Fibroblast of villous mesenchyme (primary cell): ENCODE measurements at regions not wholly inside any gene's neighbourhood (a gene's known extent, or its start where the extent isn't known, plus 50 kb on each side); places are given as distances from the start of the nearest gene placed in this dataset.

Experiments
- DNase-seq: peaks from one replicate; pipeline ENCODE4 v3.0.0-alpha.2; 2010; ENCODE audit warnings: low read depth
- H3K4me3 ChIP-seq: 2 replicates; pipeline ENCODE4 v1.5.1; 2011; ENCODE audit warnings: low read depth, mild to moderate bottlenecking, low read length
- TF ChIP-seq, protein P1 (sequence below): IDR thresholded peaks from 2 replicates; pipeline ENCODE4 v1.5.1; 2012; ENCODE audit warnings: low read depth, mild to moderate bottlenecking, low read length; ENCODE audit not compliant: insufficient read depth

DNA sequence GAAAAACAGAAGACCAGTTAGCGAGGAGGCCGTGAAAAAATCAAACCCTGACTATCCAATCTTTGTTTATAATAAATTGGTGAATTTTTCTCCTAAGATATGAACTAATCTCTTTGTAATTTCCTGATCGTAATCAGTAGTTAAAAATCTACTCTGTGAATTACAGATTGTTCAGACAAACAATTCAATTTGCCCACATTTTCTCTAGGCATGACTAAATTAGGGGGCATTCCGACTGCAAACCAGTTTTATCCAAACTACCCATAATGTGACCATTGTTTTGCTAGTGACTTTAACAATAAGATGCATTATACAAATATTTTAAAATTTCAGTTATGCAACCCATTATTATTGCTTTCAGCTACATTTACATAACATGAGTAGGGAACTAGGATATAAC lies 546.9 kb upstream of the ADAMTS5 start:
- DNase-seq = no peak
- H3K4me3 ChIP-seq = no peak overlapping the region
- TF ChIP-seq, protein P1, sequence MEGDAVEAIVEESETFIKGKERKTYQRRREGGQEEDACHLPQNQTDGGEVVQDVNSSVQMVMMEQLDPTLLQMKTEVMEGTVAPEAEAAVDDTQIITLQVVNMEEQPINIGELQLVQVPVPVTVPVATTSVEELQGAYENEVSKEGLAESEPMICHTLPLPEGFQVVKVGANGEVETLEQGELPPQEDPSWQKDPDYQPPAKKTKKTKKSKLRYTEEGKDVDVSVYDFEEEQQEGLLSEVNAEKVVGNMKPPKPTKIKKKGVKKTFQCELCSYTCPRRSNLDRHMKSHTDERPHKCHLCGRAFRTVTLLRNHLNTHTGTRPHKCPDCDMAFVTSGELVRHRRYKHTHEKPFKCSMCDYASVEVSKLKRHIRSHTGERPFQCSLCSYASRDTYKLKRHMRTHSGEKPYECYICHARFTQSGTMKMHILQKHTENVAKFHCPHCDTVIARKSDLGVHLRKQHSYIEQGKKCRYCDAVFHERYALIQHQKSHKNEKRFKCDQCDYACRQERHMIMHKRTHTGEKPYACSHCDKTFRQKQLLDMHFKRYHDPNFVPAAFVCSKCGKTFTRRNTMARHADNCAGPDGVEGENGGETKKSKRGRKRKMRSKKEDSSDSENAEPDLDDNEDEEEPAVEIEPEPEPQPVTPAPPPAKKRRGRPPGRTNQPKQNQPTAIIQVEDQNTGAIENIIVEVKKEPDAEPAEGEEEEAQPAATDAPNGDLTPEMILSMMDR = no peak

DNA sequence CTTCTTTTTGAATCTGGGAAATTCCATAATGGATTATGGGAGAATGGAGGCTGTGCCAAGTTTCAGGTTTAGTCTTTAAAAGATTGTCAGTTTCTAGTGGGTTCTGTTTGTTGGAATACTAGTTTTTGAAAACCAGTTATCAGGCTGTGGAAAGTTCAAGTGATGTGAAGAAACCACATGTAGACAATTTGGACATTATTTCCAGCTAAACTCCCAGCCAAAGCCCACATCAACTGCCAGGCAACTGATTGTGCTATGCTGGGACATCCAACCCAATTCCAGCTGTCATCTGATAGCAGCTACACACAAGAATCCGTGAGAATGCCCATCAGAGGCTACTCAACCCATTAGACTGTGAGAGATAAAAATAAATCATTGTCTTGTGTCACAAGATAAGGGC lies 546.1 kb upstream of the ADAMTS5 start:
- DNase-seq = no peak
- TF ChIP-seq, protein P1 = no peak

DNA sequence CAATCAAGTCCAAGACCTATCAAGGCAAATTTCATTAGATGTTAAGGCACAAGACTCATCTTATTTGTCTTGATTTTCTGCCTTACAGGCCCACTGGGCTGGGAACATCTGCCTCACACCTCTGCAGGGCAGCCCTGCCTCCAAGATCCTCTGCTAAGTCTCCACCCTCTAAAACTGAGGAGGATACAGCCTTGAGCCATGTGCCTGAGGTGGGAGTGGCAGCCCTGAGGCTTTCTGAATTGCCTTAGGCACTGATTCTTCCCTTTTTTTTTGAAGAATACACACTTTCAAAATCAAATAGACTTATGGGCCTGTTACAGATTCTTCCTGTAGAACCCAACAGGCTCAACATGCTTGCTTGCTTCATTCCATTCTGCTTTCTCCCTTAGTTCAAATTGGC lies 544.3 kb upstream of the ADAMTS5 start:
- TF ChIP-seq, protein P1 = no peak
- no peak overlapping the region for H3K4me3 ChIP-seq
- DNase-seq = no peak

More for the DNA sequence above, 546.1 kb upstream of the ADAMTS5 start:
- no peak overlapping the region for H3K4me3 ChIP-seq

DNA sequence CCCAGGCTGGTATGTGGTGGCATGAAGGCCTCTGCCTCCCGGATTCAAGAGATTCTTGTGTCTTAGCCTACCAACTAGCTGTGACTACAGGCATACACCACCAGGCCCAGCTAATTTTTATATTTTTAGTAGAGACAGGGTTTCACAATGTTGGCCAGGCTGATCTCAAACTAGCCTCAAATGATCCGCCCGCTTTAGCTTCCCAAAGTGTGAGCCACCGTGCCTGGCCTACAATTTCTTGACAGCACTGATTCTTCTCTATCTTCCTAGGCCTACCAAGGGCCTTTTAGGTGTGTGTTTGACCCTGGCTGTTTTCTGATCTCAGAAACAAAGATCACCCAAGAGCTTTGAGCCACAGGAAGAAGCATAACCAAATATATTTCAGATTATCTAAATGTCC lies 540.8 kb upstream of the ADAMTS5 start:
- DNase-seq = no peak
- TF ChIP-seq, protein P1 = no peak

DNA sequence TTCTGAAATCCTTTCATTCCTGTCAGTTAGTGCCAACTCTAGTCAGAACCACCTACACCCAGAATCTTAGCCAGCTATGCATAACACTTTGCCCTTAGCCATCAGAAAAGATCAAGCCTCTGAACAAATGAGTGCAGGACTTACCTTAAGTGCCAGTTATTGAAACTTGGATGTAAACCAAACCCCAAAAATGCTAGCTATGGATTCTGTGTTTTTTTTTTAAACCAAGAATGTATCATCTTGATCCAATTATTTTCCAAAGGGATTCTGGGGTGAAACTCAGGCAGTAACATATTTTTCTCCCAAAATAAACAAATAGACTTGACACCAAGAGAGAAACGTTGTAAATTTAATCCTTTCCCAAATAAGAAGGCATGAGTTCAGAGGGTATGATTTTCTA lies 538.6 kb upstream of the ADAMTS5 start:
- DNase-seq = peak; percentile 65
- no peak overlapping the region for H3K4me3 ChIP-seq
- TF ChIP-seq, protein P1 = no peak

More for the DNA sequence above, 540.8 kb upstream of the ADAMTS5 start:
- H3K4me3 ChIP-seq = no peak overlapping the region

DNA sequence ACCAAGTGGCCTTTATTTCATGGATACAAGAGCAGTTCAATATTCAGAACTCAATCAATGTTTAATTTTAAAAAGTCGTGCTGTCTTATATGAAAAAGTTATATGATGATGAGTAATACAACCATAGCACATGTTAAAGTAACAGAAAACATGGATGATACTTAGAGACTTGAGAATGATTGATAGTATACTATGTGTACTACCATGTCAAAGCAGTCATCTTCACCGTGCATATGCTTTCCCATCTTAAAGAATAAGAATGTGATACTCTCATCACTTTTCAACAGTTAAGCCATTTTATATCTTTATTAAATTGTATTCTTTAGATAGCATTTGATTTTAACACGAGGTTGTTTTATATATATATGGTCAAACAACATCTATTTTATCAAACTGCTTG lies 535.9 kb upstream of the ADAMTS5 start:
- TF ChIP-seq, protein P1 = no peak
- no peak for DNase-seq

DNA sequence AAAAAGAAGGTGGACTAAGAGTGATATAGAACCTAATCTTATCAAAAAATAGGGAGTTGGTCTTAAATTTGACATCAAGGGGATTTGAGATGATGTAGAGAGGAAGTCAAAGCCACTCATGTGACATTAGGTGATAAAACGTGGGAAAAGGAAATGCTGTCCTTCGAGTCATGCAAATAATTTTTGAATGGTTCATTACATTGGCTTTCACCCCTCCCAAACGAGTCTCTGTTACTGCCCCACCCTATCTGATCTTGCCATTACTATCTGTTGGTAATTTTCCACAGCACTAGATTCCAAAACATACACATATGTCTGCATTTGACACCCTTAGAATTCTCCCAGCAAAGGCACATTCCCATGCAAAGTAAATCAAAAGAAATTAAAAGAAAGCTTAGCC lies 531.1 kb upstream of the ADAMTS5 start:
- DNase-seq = no peak
- H3K4me3 ChIP-seq = no peak overlapping the region
- TF ChIP-seq, protein P1 = no peak

More for the DNA sequence above, 535.9 kb upstream of the ADAMTS5 start:
- H3K4me3 ChIP-seq = no peak overlapping the region
